ENCODE measurements at regions not wholly inside any gene's neighbourhood (a gene's known extent, or its start where the extent isn't known, plus 50 kb on each side); places are given as distances from the start of the nearest gene placed in this dataset.
A peak's percentile ranks its signal among the peaks of the same experiment; 100 is the strongest.

DNA sequence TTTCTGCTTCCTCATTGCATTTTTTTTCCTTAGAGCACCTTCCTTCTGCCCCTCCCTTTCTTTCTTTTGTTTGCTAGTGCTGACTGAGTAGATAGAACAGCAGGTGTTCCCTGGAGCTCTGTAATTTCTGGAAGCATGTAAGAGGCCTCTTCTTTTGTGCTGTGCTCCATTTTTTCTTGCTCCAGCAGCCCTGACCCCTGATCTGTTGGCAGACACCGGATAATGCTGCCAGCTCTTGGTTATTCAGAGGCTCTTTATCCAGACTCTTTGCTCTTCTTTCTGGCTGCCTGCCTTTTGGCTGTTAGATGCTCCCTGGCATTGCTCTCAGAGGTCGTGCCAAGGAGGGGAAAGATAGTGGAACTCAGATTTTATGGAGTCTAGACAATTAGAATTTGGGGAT, 104.4 kb upstream of the RBMS3 start:
- Histone ChIP-seq H3K27me3 (ENCODE audit: insufficient read depth, low read length) (no peaks in the 10 kb centered on the region), H3K4me2 (ENCODE audit: low read length) (no peak overlapping the region), H3K9me3 (ENCODE audit: low read length) (no peaks in the 10 kb centered on the region), H4K20me1 (ENCODE audit: insufficient read depth, low read length) (no peaks in the 10 kb centered on the region), H3K36me3 (ENCODE audit: insufficient read depth, low read length) (no peaks in the 10 kb centered on the region), H3K4me1 (ENCODE audit: insufficient read depth, low read length, severe bottlenecking) (peaks cover 19% of the 10 kb centered on the region), H3K4me3 (ENCODE audit: low read depth, low read length, poor library complexity, severe bottlenecking) (no peak overlapping the region), H2AFZ (ENCODE audit: low read length) (no peak overlapping the region), H3K9me2 (ENCODE audit: low read depth, low read length) (no peaks in the 10 kb centered on the region), H3K27ac (ENCODE audit: low read depth, low read length, poor library complexity, severe bottlenecking) (no peak overlapping the region), H3K79me2 (ENCODE audit: insufficient read depth, low read length) (no peaks in the 10 kb centered on the region), H3K9ac (ENCODE audit: low read length) (no peak overlapping the region), H3F3A (ENCODE audit: insufficient read depth, low read length) (no peaks in the 10 kb centered on the region)
- TF ChIP-seq, protein P1, sequence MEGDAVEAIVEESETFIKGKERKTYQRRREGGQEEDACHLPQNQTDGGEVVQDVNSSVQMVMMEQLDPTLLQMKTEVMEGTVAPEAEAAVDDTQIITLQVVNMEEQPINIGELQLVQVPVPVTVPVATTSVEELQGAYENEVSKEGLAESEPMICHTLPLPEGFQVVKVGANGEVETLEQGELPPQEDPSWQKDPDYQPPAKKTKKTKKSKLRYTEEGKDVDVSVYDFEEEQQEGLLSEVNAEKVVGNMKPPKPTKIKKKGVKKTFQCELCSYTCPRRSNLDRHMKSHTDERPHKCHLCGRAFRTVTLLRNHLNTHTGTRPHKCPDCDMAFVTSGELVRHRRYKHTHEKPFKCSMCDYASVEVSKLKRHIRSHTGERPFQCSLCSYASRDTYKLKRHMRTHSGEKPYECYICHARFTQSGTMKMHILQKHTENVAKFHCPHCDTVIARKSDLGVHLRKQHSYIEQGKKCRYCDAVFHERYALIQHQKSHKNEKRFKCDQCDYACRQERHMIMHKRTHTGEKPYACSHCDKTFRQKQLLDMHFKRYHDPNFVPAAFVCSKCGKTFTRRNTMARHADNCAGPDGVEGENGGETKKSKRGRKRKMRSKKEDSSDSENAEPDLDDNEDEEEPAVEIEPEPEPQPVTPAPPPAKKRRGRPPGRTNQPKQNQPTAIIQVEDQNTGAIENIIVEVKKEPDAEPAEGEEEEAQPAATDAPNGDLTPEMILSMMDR (IDR thresholded peaks at IDR 0.05; ENCODE audit: low read length): no peak
- TF ChIP-seq EZH2 (IDR thresholded peaks at IDR 0.05; ENCODE audit: borderline replicate concordance, low read length): no peak

DNA sequence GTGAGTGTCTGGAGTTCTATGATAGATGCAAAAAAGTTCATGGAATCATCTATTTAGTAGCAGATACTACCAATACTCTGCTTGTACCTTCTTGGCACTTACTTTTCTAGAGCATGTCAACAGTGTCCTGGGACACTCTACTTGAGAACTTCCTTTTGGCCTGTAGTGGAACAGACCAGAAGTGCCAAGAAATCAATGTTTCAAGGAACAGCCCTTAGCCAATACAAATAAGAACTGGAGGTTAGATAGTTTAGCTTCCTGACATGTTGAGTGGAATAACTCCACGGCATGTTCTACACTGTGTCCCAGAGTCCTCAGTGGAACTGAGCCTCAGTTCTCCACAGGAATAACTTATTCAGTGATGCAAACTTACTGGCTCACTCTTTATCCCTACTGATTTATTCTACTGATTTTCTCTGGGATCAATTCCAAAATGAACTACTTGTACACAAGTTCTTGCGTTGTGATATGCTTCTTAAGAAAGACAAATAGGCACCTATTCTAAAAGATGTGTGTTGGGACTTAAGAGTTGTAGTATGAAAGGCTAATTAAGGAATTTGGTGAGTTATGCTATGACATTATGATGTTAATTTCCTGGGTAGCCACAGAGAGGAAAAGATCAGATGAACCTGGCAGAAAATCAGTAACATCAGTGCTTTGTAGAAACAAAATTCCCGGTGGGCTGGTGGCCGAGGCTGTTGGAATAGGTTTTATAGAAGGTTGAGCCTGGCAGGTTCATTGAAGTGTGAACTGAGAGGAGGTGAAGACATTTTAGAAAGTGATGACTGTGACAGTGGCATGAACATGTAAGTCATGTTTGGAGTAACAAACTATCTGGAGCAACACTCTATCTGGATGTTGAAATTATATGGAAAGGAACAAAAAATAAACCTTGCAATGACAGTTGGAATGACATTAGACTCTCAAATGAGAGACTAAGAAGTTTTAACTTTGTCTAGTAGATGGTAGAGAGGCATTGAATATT, 101.8 kb upstream of the RBMS3 start:
- Histone ChIP-seq H3K9ac (ENCODE audit: low read length) (no peak overlapping the region), H3K4me2 (ENCODE audit: low read length) (no peak overlapping the region), H3K36me3 (ENCODE audit: insufficient read depth, low read length) (no peaks in the 10 kb centered on the region), H2AFZ (ENCODE audit: low read length) (no peak overlapping the region; the same call in 1 of the 2 replicates), H3K27ac (ENCODE audit: low read depth, low read length, poor library complexity, severe bottlenecking) (no peak overlapping the region), H4K20me1 (ENCODE audit: insufficient read depth, low read length) (no peaks in the 10 kb centered on the region), H3K27me3 (ENCODE audit: insufficient read depth, low read length) (no peaks in the 10 kb centered on the region), H3K4me1 (ENCODE audit: insufficient read depth, low read length, severe bottlenecking) (peaks cover 28% of the 10 kb centered on the region), H3F3A (ENCODE audit: insufficient read depth, low read length) (no peaks in the 10 kb centered on the region), H3K9me3 (ENCODE audit: low read length) (no peaks in the 10 kb centered on the region), H3K4me3 (ENCODE audit: low read depth, low read length, poor library complexity, severe bottlenecking) (no peak overlapping the region), H3K9me2 (ENCODE audit: low read depth, low read length) (no peaks in the 10 kb centered on the region), H3K79me2 (ENCODE audit: insufficient read depth, low read length) (no peaks in the 10 kb centered on the region)
- TF ChIP-seq EZH2 (IDR thresholded peaks at IDR 0.05; ENCODE audit: borderline replicate concordance, low read length): no peak
- TF ChIP-seq, protein P1 (IDR thresholded peaks at IDR 0.05; ENCODE audit: low read length): no peak

GRCh38 chr3:29181149-29181780, 99.6 kb upstream of the RBMS3 start:
- TF ChIP-seq EZH2 (IDR thresholded peaks at IDR 0.05; ENCODE audit: borderline replicate concordance, low read length): no peak
- TF ChIP-seq, protein P1 (IDR thresholded peaks at IDR 0.05; ENCODE audit: low read length): no peak
- peak overlapping the region; percentile 16 for H3K4me2 ChIP-seq (ENCODE audit: low read length)
- H3K9ac ChIP-seq (ENCODE audit: low read length): no peak overlapping the region
- H3K4me3 ChIP-seq (ENCODE audit: low read depth, low read length, poor library complexity, severe bottlenecking): peak overlapping the region; percentile 4
- H3K36me3 ChIP-seq (ENCODE audit: insufficient read depth, low read length): no peaks in the 10 kb centered on the region
- no peak overlapping the region; the same call in 1 of the 2 replicates for H2AFZ ChIP-seq (ENCODE audit: low read length)
- H3K9me3 ChIP-seq (ENCODE audit: low read length): no peaks in the 10 kb centered on the region
- no peaks in the 10 kb centered on the region for H3K79me2 ChIP-seq (ENCODE audit: insufficient read depth, low read length)
- no peaks in the 10 kb centered on the region for H4K20me1 ChIP-seq (ENCODE audit: insufficient read depth, low read length)
- peaks cover 39% of the 10 kb centered on the region for H3K4me1 ChIP-seq (ENCODE audit: insufficient read depth, low read length, severe bottlenecking)
- no peak overlapping the region for H3K27ac ChIP-seq (ENCODE audit: low read depth, low read length, poor library complexity, severe bottlenecking)
- H3F3A ChIP-seq (ENCODE audit: insufficient read depth, low read length): no peaks in the 10 kb centered on the region
- no peaks in the 10 kb centered on the region for H3K9me2 ChIP-seq (ENCODE audit: low read depth, low read length)
- no peaks in the 10 kb centered on the region for H3K27me3 ChIP-seq (ENCODE audit: insufficient read depth, low read length)
